ENCODE measurements at regions not wholly inside any gene's neighbourhood (a gene's known extent, or its start where the extent isn't known, plus 50 kb on each side); places are given as distances from the start of the nearest gene placed in this dataset.
"Not testable (repeated sequence)": the region's sequence is repeated elsewhere in the genome, so short reads cannot be mapped to it uniquely, and the experiment has no call there.

DNA sequence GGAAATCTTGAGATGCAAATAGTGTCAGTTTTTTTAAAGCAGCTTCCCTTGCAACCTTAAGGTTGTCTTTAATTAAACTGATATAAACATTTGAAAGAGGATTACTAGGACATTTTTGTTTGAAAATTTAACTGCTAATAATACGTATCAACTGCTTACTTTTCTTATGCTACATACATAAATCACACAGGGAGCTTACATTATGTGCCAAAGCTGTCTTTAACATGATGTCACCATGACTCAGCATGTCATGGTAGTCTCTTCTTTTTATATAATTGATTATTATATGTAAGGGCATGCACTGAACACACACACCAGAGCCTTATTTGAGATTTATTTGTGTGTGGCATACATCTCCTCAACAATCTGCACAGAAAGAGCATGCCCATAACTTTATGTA, 63.0 kb upstream of the PTHLH start:
- Histone ChIP-seq H3K36me3 (ENCODE audit: control insufficient read depth in 3 of 3, insufficient read depth in 3 of 3, low read length in 3 of 3) (no peaks in the 10 kb centered on the region), H3K27ac (ENCODE audit: low read depth, low read length) (no peak overlapping the region), H3K4me1 (ENCODE audit: control insufficient read depth in 3 of 3, insufficient read depth in 3 of 3, low read length in 3 of 3) (no peaks in the 10 kb centered on the region), H3K4me3 (ENCODE audit: low read length in 3 of 3) (no peak overlapping the region), H3K9me3 (ENCODE audit: control insufficient read depth in 3 of 3, low read length in 3 of 3) (no peaks in the 10 kb centered on the region), H3K27me3 (ENCODE audit: control insufficient read depth in 3 of 3, insufficient read depth in 3 of 3, low read length in 3 of 3) (no peaks in the 10 kb centered on the region), H3K9ac (ENCODE audit: low read depth in 1 of 3, low read length in 3 of 3) (no peak overlapping the region)

- H3K4me1 ChIP-seq (ENCODE audit: control insufficient read depth in 3 of 3, insufficient read depth in 3 of 3, low read length in 3 of 3) = no peaks in the 10 kb centered on the region
- no peaks in the 10 kb centered on the region for H3K36me3 ChIP-seq (ENCODE audit: control insufficient read depth in 3 of 3, insufficient read depth in 3 of 3, low read length in 3 of 3)
- H3K9me3 ChIP-seq (ENCODE audit: control insufficient read depth in 3 of 3, low read length in 3 of 3) = no peaks in the 10 kb centered on the region
- no peaks in the 10 kb centered on the region for H3K27me3 ChIP-seq (ENCODE audit: control insufficient read depth in 3 of 3, insufficient read depth in 3 of 3, low read length in 3 of 3)
- no peak overlapping the region for H3K4me3 ChIP-seq (ENCODE audit: low read length in 3 of 3)
- no peak overlapping the region for H3K9ac ChIP-seq (ENCODE audit: low read depth in 1 of 3, low read length in 3 of 3)
- no peak overlapping the region for H3K27ac ChIP-seq (ENCODE audit: low read depth, low read length)
Measured at GRCh38 chr12:28036940-28037339, 64.4 kb upstream of the PTHLH start.

GRCh38 chr12:28040246-28040645, 67.7 kb upstream of the PTHLH start:
- no peak overlapping the region for H3K9ac ChIP-seq (ENCODE audit: low read depth in 1 of 3, low read length in 3 of 3)
- H3K27me3 ChIP-seq (ENCODE audit: control insufficient read depth in 3 of 3, insufficient read depth in 3 of 3, low read length in 3 of 3) = no peaks in the 10 kb centered on the region
- H3K27ac ChIP-seq (ENCODE audit: low read depth, low read length) = no peak overlapping the region
- no peaks in the 10 kb centered on the region for H3K36me3 ChIP-seq (ENCODE audit: control insufficient read depth in 3 of 3, insufficient read depth in 3 of 3, low read length in 3 of 3)
- no peaks in the 10 kb centered on the region for H3K4me1 ChIP-seq (ENCODE audit: control insufficient read depth in 3 of 3, insufficient read depth in 3 of 3, low read length in 3 of 3)
- no peak overlapping the region for H3K4me3 ChIP-seq (ENCODE audit: low read length in 3 of 3)
- H3K9me3 ChIP-seq (ENCODE audit: control insufficient read depth in 3 of 3, low read length in 3 of 3) = no peaks in the 10 kb centered on the region

- H3K9me3 ChIP-seq (ENCODE audit: control insufficient read depth in 3 of 3, low read length in 3 of 3); H3K4me1 ChIP-seq (ENCODE audit: control insufficient read depth in 3 of 3, insufficient read depth in 3 of 3, low read length in 3 of 3); H3K9ac ChIP-seq (ENCODE audit: low read depth in 1 of 3, low read length in 3 of 3); H3K4me3 ChIP-seq (ENCODE audit: low read length in 3 of 3); H3K27ac ChIP-seq (ENCODE audit: low read depth, low read length); H3K36me3 ChIP-seq (ENCODE audit: control insufficient read depth in 3 of 3, insufficient read depth in 3 of 3, low read length in 3 of 3); H3K27me3 ChIP-seq (ENCODE audit: control insufficient read depth in 3 of 3, insufficient read depth in 3 of 3, low read length in 3 of 3): not testable (repeated sequence)
Measured at GRCh38 chr12:28046600-28046999, 74.1 kb upstream of the PTHLH start.

- H3K9ac ChIP-seq (ENCODE audit: low read depth in 1 of 3, low read length in 3 of 3) = no peak overlapping the region
- H3K27me3 ChIP-seq (ENCODE audit: control insufficient read depth in 3 of 3, insufficient read depth in 3 of 3, low read length in 3 of 3) = no peaks in the 10 kb centered on the region
- no peak overlapping the region for H3K4me3 ChIP-seq (ENCODE audit: low read length in 3 of 3)
- H3K9me3 ChIP-seq (ENCODE audit: control insufficient read depth in 3 of 3, low read length in 3 of 3) = no peaks in the 10 kb centered on the region
- no peak overlapping the region for H3K27ac ChIP-seq (ENCODE audit: low read depth, low read length)
- H3K36me3 ChIP-seq (ENCODE audit: control insufficient read depth in 3 of 3, insufficient read depth in 3 of 3, low read length in 3 of 3) = no peaks in the 10 kb centered on the region
- no peaks in the 10 kb centered on the region for H3K4me1 ChIP-seq (ENCODE audit: control insufficient read depth in 3 of 3, insufficient read depth in 3 of 3, low read length in 3 of 3)
Measured at GRCh38 chr12:28050606-28051005, 78.1 kb upstream of the PTHLH start.

DNA sequence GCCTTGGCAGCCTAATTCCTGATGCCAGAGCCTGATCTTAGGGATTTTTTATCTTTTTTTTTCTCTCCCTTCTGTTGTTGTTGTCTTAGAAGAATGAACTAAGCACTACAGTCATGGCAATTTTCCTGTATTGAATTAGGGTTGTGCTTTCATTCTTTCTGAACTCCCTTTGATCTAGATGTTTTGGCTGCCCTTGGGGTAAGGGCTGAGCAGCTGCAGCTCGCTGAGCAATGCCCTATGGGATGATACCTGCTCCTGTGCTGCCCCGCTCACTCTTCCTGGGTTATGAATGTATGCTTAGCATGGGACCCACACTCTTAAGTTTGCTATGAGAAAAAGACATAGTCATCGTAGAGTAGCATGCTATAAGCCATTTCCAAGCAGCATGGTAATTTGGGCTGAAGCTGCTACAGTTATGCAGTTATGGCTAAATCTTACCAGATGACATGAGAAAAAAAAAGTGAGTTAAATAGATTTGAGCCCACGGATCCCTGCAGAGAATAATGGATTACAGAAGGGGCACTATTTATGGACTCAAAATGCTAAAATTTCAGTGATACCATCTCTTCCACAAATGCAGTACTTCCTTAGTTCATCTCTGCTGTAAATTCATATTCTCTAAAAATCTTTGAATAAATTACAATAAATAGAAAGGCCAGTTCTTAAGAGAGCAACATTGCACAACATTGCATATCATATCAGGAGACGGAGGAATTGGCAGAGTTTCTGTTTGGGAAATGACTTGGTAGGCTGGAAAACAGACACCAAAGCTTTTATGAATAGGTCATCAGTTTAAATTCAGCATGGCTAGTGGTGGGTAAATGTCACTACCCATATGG, 79.2 kb upstream of the PTHLH start:
- Histone ChIP-seq H3K4me1 (ENCODE audit: control insufficient read depth in 3 of 3, insufficient read depth in 3 of 3, low read length in 3 of 3) (no peaks in the 10 kb centered on the region), H3K9me3 (ENCODE audit: control insufficient read depth in 3 of 3, low read length in 3 of 3) (no peaks in the 10 kb centered on the region), H3K36me3 (ENCODE audit: control insufficient read depth in 3 of 3, insufficient read depth in 3 of 3, low read length in 3 of 3) (no peaks in the 10 kb centered on the region), H3K4me3 (ENCODE audit: low read length in 3 of 3) (no peak overlapping the region), H3K27ac (ENCODE audit: low read depth, low read length) (no peak overlapping the region), H3K9ac (ENCODE audit: low read depth in 1 of 3, low read length in 3 of 3) (no peak overlapping the region), H3K27me3 (ENCODE audit: control insufficient read depth in 3 of 3, insufficient read depth in 3 of 3, low read length in 3 of 3) (no peaks in the 10 kb centered on the region)

DNA sequence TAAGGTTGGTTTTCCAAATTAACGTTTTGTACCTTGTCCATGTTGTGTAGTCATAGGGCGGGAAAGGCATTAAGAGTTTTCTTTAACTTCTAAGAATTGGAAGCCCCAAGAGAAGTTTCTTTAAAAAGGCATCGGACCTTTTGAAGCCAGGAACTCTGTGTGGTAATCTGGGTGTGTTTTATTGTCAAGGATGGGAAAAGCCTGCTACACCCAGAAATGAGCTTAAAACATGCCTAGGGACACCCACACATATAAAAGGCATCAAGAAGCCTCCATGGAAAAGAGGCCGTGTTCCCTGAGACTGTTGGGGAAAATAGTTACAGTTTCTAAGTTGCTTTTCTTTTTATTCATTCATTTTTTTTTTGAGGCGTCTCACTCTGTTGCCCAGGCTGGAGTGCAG, 81.0 kb upstream of the PTHLH start:
- Histone ChIP-seq H3K27me3 (ENCODE audit: control insufficient read depth in 3 of 3, insufficient read depth in 3 of 3, low read length in 3 of 3) (no peaks in the 10 kb centered on the region), H3K4me3 (ENCODE audit: low read length in 3 of 3) (no peak overlapping the region), H3K27ac (ENCODE audit: low read depth, low read length) (no peak overlapping the region), H3K9ac (ENCODE audit: low read depth in 1 of 3, low read length in 3 of 3) (no peak overlapping the region), H3K36me3 (ENCODE audit: control insufficient read depth in 3 of 3, insufficient read depth in 3 of 3, low read length in 3 of 3) (no peaks in the 10 kb centered on the region), H3K9me3 (ENCODE audit: control insufficient read depth in 3 of 3, low read length in 3 of 3) (no peaks in the 10 kb centered on the region), H3K4me1 (ENCODE audit: control insufficient read depth in 3 of 3, insufficient read depth in 3 of 3, low read length in 3 of 3) (no peaks in the 10 kb centered on the region)

DNA sequence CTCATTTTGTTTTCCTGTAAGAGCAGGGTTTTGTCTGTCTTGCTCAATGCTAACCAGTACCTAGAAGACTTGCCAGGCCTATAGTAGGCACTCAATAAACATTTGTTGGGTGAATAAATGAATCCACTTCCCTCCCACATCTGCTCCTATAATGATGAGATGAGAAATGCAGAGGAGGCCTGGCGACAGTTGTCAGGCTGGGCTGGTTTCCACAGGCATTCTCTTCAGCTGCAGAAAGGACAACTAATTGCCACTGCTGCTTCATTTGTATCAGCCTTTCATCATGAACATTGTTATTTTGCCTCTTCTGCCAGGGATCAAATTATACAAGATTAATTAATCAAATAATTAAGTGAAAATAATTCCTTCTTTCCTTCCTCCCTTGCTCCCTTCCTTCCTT, 82.0 kb upstream of the PTHLH start:
- no peak overlapping the region for H3K9ac ChIP-seq (ENCODE audit: low read depth in 1 of 3, low read length in 3 of 3)
- no peak overlapping the region for H3K4me3 ChIP-seq (ENCODE audit: low read length in 3 of 3)
- H3K27ac ChIP-seq (ENCODE audit: low read depth, low read length) = no peak overlapping the region
- H3K27me3 ChIP-seq (ENCODE audit: control insufficient read depth in 3 of 3, insufficient read depth in 3 of 3, low read length in 3 of 3) = no peaks in the 10 kb centered on the region
- H3K4me1 ChIP-seq (ENCODE audit: control insufficient read depth in 3 of 3, insufficient read depth in 3 of 3, low read length in 3 of 3) = no peaks in the 10 kb centered on the region
- no peaks in the 10 kb centered on the region for H3K9me3 ChIP-seq (ENCODE audit: control insufficient read depth in 3 of 3, low read length in 3 of 3)
- H3K36me3 ChIP-seq (ENCODE audit: control insufficient read depth in 3 of 3, insufficient read depth in 3 of 3, low read length in 3 of 3) = no peaks in the 10 kb centered on the region

- no peaks in the 10 kb centered on the region for H3K9me3 ChIP-seq (ENCODE audit: control insufficient read depth in 3 of 3, low read length in 3 of 3)
- no peak overlapping the region for H3K4me3 ChIP-seq (ENCODE audit: low read length in 3 of 3)
- H3K27ac ChIP-seq (ENCODE audit: low read depth, low read length) = no peak overlapping the region
- no peaks in the 10 kb centered on the region for H3K36me3 ChIP-seq (ENCODE audit: control insufficient read depth in 3 of 3, insufficient read depth in 3 of 3, low read length in 3 of 3)
- H3K27me3 ChIP-seq (ENCODE audit: control insufficient read depth in 3 of 3, insufficient read depth in 3 of 3, low read length in 3 of 3) = no peaks in the 10 kb centered on the region
- H3K9ac ChIP-seq (ENCODE audit: low read depth in 1 of 3, low read length in 3 of 3) = no peak overlapping the region
- no peaks in the 10 kb centered on the region for H3K4me1 ChIP-seq (ENCODE audit: control insufficient read depth in 3 of 3, insufficient read depth in 3 of 3, low read length in 3 of 3)
Measured at GRCh38 chr12:28057856-28058615, 85.5 kb upstream of the PTHLH start.

- Histone ChIP-seq H3K27me3 (ENCODE audit: control insufficient read depth in 3 of 3, insufficient read depth in 3 of 3, low read length in 3 of 3) (no peaks in the 10 kb centered on the region), H3K4me3 (ENCODE audit: low read length in 3 of 3) (no peak overlapping the region), H3K36me3 (ENCODE audit: control insufficient read depth in 3 of 3, insufficient read depth in 3 of 3, low read length in 3 of 3) (no peaks in the 10 kb centered on the region), H3K27ac (ENCODE audit: low read depth, low read length) (no peak overlapping the region), H3K9ac (ENCODE audit: low read depth in 1 of 3, low read length in 3 of 3) (no peak overlapping the region), H3K9me3 (ENCODE audit: control insufficient read depth in 3 of 3, low read length in 3 of 3) (no peaks in the 10 kb centered on the region), H3K4me1 (ENCODE audit: control insufficient read depth in 3 of 3, insufficient read depth in 3 of 3, low read length in 3 of 3) (no peaks in the 10 kb centered on the region)
Measured at GRCh38 chr12:28059220-28059619, 86.7 kb upstream of the PTHLH start.
